ENCODE measurements at regions not wholly inside any gene's neighbourhood (a gene's known extent, or its start where the extent isn't known, plus 50 kb on each side); places are given as distances from the start of the nearest gene placed in this dataset.

- DNase-seq (ENCODE audit: low read depth, low spot score), result no peak
- no peak for ATAC-seq
- Histone ChIP-seq H3K4me1 (ENCODE audit: control insufficient read depth in 1 of 2, insufficient read depth in 2 of 2, low read length in 2 of 2) (peaks cover 3 to 29% of the 10 kb centered on the region in 2 experiments), H3K4me3 (replicated peaks in 1 of 2; ENCODE audit: low read depth in 1 of 2, low read length in 2 of 2) (no peak overlapping the region), H3K27ac (ENCODE audit: low read depth, low read length) (no peak overlapping the region), H3K9ac (ENCODE audit: low read length) (no peak overlapping the region), H3K4me2 (ENCODE audit: low read length) (no peak overlapping the region; the same call in 1 of the 2 replicates), H4K20me1 (ENCODE audit: insufficient read depth) (no peaks in the 10 kb centered on the region), H3K79me2 (ENCODE audit: insufficient read depth, low read length) (no peaks in the 10 kb centered on the region), H3K27me3 (ENCODE audit: insufficient read depth, low read length) (no peaks in the 10 kb centered on the region), H3K36me3 (ENCODE audit: control insufficient read depth in 1 of 2, insufficient read depth in 2 of 2, low read length in 2 of 2) (no peaks in the 10 kb centered on the region), H3K9me3 (ENCODE audit: control insufficient read depth in 1 of 2, insufficient read depth in 1 of 2, low read depth in 1 of 2, low read length in 2 of 2) (no peaks in the 10 kb centered on the region), H2AFZ (ENCODE audit: low read depth, low read length, poor library complexity, severe bottlenecking) (no peak overlapping the region), H3K9me2 (ENCODE audit: insufficient read depth) (0 out of 2 replicates have a peak, but pooled peaks cover 2% of the 10 kb centered on the region)
- ChIA-PET CTCF (no interaction called here), POLR2A (no interaction called here), RAD21 (ENCODE audit: low non-redundant PET in 1 of 2, low total read pairs in 2 of 2, uncharacterized antibody in 2 of 2, unreplicated experiment in 2 of 2) (no interaction called here)
- intact Hi-C loops (cut with micrococcal nuclease), result no loop called here
- no peak for TF ChIP-seq EZH2 (IDR thresholded peaks at IDR 0.05)
- no peak for TF ChIP-seq POLR2A (IDR thresholded peaks at IDR 0.05; ENCODE audit: borderline replicate concordance, extremely low read depth, insufficient read depth, insufficient read length)
- TF ChIP-seq JUND (IDR thresholded peaks at IDR 0.05), result 0 out of 2 replicates have a peak, but pooled peaks have one; percentile 24
- BruUV-seq (replicated peaks), result no TSS peak
These were observed 69.7 kb downstream of the RPRM start for GRCh38 chr2:153408710-153409385.

GRCh38 chr2:153405196-153405595 lies 73.4 kb downstream of the RPRM start:
- no peak for ATAC-seq
- no peak for TF ChIP-seq SP1 (IDR thresholded peaks at IDR 0.05; ENCODE audit: low read depth)
- no peak for TF ChIP-seq TCF7L2 (IDR thresholded peaks at IDR 0.05; ENCODE audit: borderline replicate concordance, extremely low read depth, insufficient read depth, insufficient read length)
- RAD21 ChIA-PET (ENCODE audit: low non-redundant PET in 1 of 2, low total read pairs in 2 of 2, uncharacterized antibody in 2 of 2, unreplicated experiment in 2 of 2), result no interaction called here
- CTCF ChIA-PET, result no interaction called here
- Histone ChIP-seq H3K9ac (ENCODE audit: low read length) (no peak overlapping the region), H3K4me3 (replicated peaks in 1 of 2; ENCODE audit: low read depth in 1 of 2, low read length in 2 of 2) (no peak overlapping the region), H3K4me2 (ENCODE audit: low read length) (peak overlapping the region; percentile 56; the same call in 1 of the 2 replicates), H3K27ac (ENCODE audit: low read depth, low read length) (no peak overlapping the region), H3K27me3 (ENCODE audit: insufficient read depth, low read length) (no peaks in the 10 kb centered on the region), H3K36me3 (ENCODE audit: control insufficient read depth in 1 of 2, insufficient read depth in 2 of 2, low read length in 2 of 2) (no peaks in the 10 kb centered on the region), H3K9me3 (ENCODE audit: control insufficient read depth in 1 of 2, insufficient read depth in 1 of 2, low read depth in 1 of 2, low read length in 2 of 2) (no peaks in the 10 kb centered on the region), H3K4me1 (ENCODE audit: control insufficient read depth in 1 of 2, insufficient read depth in 2 of 2, low read length in 2 of 2) (peaks cover 3 to 27% of the 10 kb centered on the region in 2 experiments), H3K9me2 (ENCODE audit: insufficient read depth) (no peaks in the 10 kb centered on the region), H4K20me1 (ENCODE audit: insufficient read depth) (no peaks in the 10 kb centered on the region), H3K79me2 (ENCODE audit: insufficient read depth, low read length) (no peaks in the 10 kb centered on the region), H2AFZ (ENCODE audit: low read depth, low read length, poor library complexity, severe bottlenecking) (no peak overlapping the region)
- intact Hi-C loops (cut with micrococcal nuclease), result no loop called here
- POLR2A ChIA-PET, result no interaction called here
- DNase-seq (ENCODE audit: low read depth, low spot score), result no peak
- no TSS peak for BruUV-seq (replicated peaks)

All from HCT116 (cell line).